Parathyroid adenoma (tissue), 2 donors: ENCODE measurements at regions not wholly inside any gene's neighbourhood (a gene's known extent, or its start where the extent isn't known, plus 50 kb on each side); places are given as distances from the start of the nearest gene placed in this dataset.

Experiments used
- H2AFZ ChIP-seq: fragments of 300-600 bp; sonication (generic); one replicate; pipeline ENCODE4 v1.7.0; 2017; ENCODE audit warnings: antibody characterized with exemption, mild to moderate bottlenecking
- H3K27ac ChIP-seq: fragments of 300-600 bp; sonication (generic); one replicate; pipeline ENCODE4 v1.7.0; 2017
- H3K27me3 ChIP-seq: fragments of 300-600 bp; sonication (generic); one replicate; pipeline ENCODE4 v1.7.0; 2017; ENCODE audit warnings: low read length; ENCODE audit not compliant: control insufficient read depth, insufficient read depth
- H3K36me3 ChIP-seq: fragments of 300-600 bp; sonication (generic); one replicate; pipeline ENCODE4 v1.7.0; 2017; ENCODE audit warnings: low read length; ENCODE audit not compliant: control insufficient read depth, insufficient read depth
- H3K4me1 ChIP-seq: fragments of 300-600 bp; sonication (generic); one replicate; pipeline ENCODE4 v1.7.0; 2017; ENCODE audit warnings: control low read depth
- H3K4me2 ChIP-seq: fragments of 300-600 bp; sonication (generic); one replicate; pipeline ENCODE4 v1.7.0; 2017; ENCODE audit warnings: low read length
- H3K4me3 ChIP-seq: fragments of 300-600 bp; sonication (generic); one replicate; pipeline ENCODE4 v1.7.0; 2017; ENCODE audit warnings: low read depth, low read length
- H3K79me2 ChIP-seq: fragments of 300-600 bp; sonication (generic); one replicate; pipeline ENCODE4 v1.7.0; 2017; ENCODE audit warnings: control low read depth
- H3K9ac ChIP-seq: fragments of 300-600 bp; sonication (generic); one replicate; pipeline ENCODE4 v1.7.0; 2017; ENCODE audit warnings: mild to moderate bottlenecking
- H3K9me3 ChIP-seq: fragments of 300-600 bp; sonication (generic); one replicate; pipeline ENCODE4 v1.7.0; 2017; ENCODE audit warnings: low read length; ENCODE audit not compliant: control insufficient read depth
- TF ChIP-seq, protein P1 (sequence below): fragments of 300-600 bp; sonication (generic); IDR thresholded peaks from one replicate; pipeline ENCODE4 v1.7.0; 2017; ENCODE audit warnings: antibody characterized with exemption, mild to moderate bottlenecking
- donor health status: primary hyperparathyroidism.

GRCh38 chr20:10970109-10970508 is 296.3 kb upstream of the JAG1 start:
- no peak overlapping the region for H3K9ac ChIP-seq
- TF ChIP-seq, protein P1, sequence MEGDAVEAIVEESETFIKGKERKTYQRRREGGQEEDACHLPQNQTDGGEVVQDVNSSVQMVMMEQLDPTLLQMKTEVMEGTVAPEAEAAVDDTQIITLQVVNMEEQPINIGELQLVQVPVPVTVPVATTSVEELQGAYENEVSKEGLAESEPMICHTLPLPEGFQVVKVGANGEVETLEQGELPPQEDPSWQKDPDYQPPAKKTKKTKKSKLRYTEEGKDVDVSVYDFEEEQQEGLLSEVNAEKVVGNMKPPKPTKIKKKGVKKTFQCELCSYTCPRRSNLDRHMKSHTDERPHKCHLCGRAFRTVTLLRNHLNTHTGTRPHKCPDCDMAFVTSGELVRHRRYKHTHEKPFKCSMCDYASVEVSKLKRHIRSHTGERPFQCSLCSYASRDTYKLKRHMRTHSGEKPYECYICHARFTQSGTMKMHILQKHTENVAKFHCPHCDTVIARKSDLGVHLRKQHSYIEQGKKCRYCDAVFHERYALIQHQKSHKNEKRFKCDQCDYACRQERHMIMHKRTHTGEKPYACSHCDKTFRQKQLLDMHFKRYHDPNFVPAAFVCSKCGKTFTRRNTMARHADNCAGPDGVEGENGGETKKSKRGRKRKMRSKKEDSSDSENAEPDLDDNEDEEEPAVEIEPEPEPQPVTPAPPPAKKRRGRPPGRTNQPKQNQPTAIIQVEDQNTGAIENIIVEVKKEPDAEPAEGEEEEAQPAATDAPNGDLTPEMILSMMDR = no peak
- H3K36me3 ChIP-seq = no peaks in the 10 kb centered on the region
- H3K79me2 ChIP-seq = no peaks in the 10 kb centered on the region
- H3K9me3 ChIP-seq = no peaks in the 10 kb centered on the region
- H3K4me3 ChIP-seq = no peak overlapping the region
- H3K4me1 ChIP-seq = no peaks in the 10 kb centered on the region
- H3K27ac ChIP-seq = no peak overlapping the region
- H2AFZ ChIP-seq = no peak overlapping the region
- H3K27me3 ChIP-seq = no peaks in the 10 kb centered on the region
- no peak overlapping the region for H3K4me2 ChIP-seq

DNA sequence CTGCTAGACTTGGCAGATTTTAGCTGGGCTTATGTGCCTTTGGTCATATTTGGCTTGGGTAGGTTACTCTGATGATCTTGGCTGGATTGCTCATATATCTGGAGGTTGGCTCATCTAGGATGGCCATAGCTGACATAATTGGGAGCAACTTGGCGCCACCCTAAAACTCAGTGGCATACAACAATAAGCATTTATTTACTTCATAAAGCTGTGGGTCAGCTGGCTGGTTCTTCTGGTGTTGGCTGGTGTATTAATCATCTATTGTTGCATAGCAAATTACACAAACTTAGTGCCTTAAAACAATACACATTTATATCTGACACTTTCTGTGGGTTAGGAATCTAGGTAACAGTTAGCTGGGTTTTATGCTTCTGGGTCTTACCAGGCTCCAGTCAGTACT is 297.3 kb upstream of the JAG1 start:
- Histone ChIP-seq H3K9ac (no peak overlapping the region), H3K4me2 (no peak overlapping the region), H3K4me1 (no peaks in the 10 kb centered on the region), H3K79me2 (no peaks in the 10 kb centered on the region), H2AFZ (no peak overlapping the region), H3K4me3 (no peak overlapping the region), H3K27ac (no peak overlapping the region), H3K27me3 (no peaks in the 10 kb centered on the region), H3K9me3 (no peaks in the 10 kb centered on the region), H3K36me3 (no peaks in the 10 kb centered on the region)
- TF ChIP-seq, protein P1 = no peak

GRCh38 chr20:10972219-10972860 is 298.5 kb upstream of the JAG1 start:
- no peaks in the 10 kb centered on the region for H3K79me2 ChIP-seq
- TF ChIP-seq, protein P1 = no peak
- no peaks in the 10 kb centered on the region for H3K27me3 ChIP-seq
- H3K27ac ChIP-seq = no peak overlapping the region
- no peak overlapping the region for H3K4me3 ChIP-seq
- H3K9ac ChIP-seq = no peak overlapping the region
- H3K9me3 ChIP-seq = no peaks in the 10 kb centered on the region
- peak overlapping the region; percentile 8 for H2AFZ ChIP-seq
- no peaks in the 10 kb centered on the region for H3K4me1 ChIP-seq
- no peaks in the 10 kb centered on the region for H3K36me3 ChIP-seq
- H3K4me2 ChIP-seq = no peak overlapping the region

GRCh38 chr20:10976051-10976450 is 302.3 kb upstream of the JAG1 start:
- no peak overlapping the region for H3K27ac ChIP-seq
- H3K9me3 ChIP-seq = no peaks in the 10 kb centered on the region
- H3K4me3 ChIP-seq = no peak overlapping the region
- H3K79me2 ChIP-seq = no peaks in the 10 kb centered on the region
- H3K27me3 ChIP-seq = no peaks in the 10 kb centered on the region
- TF ChIP-seq, protein P1 = no peak
- no peak overlapping the region for H3K4me2 ChIP-seq
- no peaks in the 10 kb centered on the region for H3K4me1 ChIP-seq
- no peak overlapping the region for H3K9ac ChIP-seq
- no peak overlapping the region for H2AFZ ChIP-seq
- no peaks in the 10 kb centered on the region for H3K36me3 ChIP-seq

- no peaks in the 10 kb centered on the region for H3K79me2 ChIP-seq
- no peaks in the 10 kb centered on the region for H3K4me1 ChIP-seq
- H3K9ac ChIP-seq = no peak overlapping the region
- H3K27me3 ChIP-seq = no peaks in the 10 kb centered on the region
- H3K4me2 ChIP-seq = no peak overlapping the region
- no peaks in the 10 kb centered on the region for H3K9me3 ChIP-seq
- TF ChIP-seq, protein P1 = no peak
- no peak overlapping the region for H3K27ac ChIP-seq
- H2AFZ ChIP-seq = no peak overlapping the region
- H3K4me3 ChIP-seq = no peak overlapping the region
- no peaks in the 10 kb centered on the region for H3K36me3 ChIP-seq
Observed at GRCh38 chr20:10978019-10978702, 304.4 kb upstream of the JAG1 start.
